ENCODE measurements at regions not wholly inside any gene's neighbourhood (a gene's known extent, or its start where the extent isn't known, plus 50 kb on each side); places are given as distances from the start of the nearest gene placed in this dataset.

DNA sequence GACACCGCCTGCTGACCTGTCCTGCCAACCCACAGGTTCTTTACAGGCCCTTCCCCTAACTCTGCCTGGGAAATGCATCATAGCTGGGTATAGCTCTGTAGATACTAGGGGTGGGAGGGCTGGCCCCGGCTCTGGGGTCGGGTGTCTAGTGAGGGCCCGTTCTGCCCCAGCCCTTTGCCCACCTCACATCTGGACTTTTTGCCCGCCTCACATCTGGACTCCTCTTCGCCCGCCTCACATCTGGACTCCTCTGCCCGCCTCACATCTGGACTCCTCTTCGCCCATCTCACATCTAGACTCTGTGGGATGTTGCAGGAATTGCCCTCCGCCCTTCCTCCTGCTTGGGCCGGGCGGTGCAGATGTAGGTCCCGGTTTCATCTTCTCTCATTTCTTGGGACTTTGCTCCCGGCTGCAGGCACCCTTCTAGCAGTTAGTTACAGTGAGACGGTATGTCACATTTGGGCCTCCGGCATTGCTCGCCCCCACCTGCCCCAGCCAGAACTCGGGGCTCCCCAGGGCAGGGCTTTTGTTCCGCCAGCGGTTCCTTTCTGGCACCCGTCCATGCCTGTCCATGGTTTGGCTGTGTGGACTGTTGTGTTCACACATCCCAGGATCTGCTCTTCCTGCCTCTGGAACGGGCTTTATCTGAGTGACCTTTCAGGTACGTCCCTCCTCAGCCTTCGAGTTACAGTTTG is 1153.7 kb downstream of the BRD1 start:
- no peak for DNase-seq (ENCODE audit: low spot score in 2 of 2)
- H3K27ac Mint-ChIP-seq: no peak overlapping the region

DNA sequence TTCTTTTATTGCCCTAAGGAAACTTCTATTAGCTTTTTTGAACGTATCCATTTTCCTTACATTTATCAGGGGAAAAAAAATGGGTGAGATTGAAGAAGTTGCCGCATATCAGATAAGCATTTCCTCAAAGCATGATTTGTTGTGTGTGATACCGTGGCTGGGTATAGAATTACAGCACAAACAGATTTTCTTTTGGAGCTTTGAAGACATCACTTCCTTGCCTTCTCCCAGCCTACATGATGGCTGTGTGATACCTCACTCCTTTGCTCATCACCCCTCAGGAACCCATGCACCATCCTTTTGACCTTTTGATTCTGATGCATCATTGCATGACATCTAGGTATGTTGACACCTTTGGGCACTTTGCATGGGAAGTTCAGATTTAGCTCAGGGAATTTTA is 1155.3 kb downstream of the BRD1 start:
- Mint-ChIP-seq H3K36me3 (no peaks in the 10 kb centered on the region), H3K27me3 (no peaks in the 10 kb centered on the region), H3K9me3 (peaks cover 10% of the 10 kb centered on the region), H3K27ac (no peak overlapping the region), H3K4me3 (no peak overlapping the region), H3K4me1 (no peaks in the 10 kb centered on the region)
- DNase-seq (ENCODE audit: low spot score in 2 of 2) (no peak), ATAC-seq (ENCODE audit: low read depth) (no peak)

More for the DNA sequence above, 1153.7 kb downstream of the BRD1 start:
- no peaks in the 10 kb centered on the region for H3K27me3 Mint-ChIP-seq
- H3K9me3 Mint-ChIP-seq: peaks cover 10% of the 10 kb centered on the region
- no peak overlapping the region for H3K4me3 Mint-ChIP-seq
- no peaks in the 10 kb centered on the region for H3K36me3 Mint-ChIP-seq
- no peaks in the 10 kb centered on the region for H3K4me1 Mint-ChIP-seq
- ATAC-seq (ENCODE audit: low read depth): no peak

DNA sequence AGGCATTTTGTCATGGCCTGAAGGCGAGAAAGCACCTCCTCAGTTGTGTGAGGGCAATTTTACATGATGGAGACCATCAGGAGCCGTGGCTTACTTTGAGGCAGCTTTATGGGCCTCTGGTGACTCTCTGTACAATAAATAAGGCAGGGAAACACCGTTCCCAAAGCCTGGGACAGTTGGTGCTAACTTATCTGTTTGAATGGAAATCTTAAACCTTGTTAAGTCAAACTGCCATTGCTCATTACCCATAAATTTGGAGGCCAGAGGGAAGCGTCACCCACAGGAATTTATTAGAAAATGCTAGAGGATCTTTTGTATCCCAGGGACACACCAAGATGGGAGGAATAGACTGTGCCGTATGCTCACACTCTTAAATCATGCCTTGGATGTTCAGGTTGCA is 1156.9 kb downstream of the BRD1 start:
- no peak for ATAC-seq (ENCODE audit: low read depth)
- peaks cover 10% of the 10 kb centered on the region for H3K9me3 Mint-ChIP-seq
- no peaks in the 10 kb centered on the region for H3K4me1 Mint-ChIP-seq
- H3K27ac Mint-ChIP-seq: no peak overlapping the region
- H3K4me3 Mint-ChIP-seq: no peak overlapping the region
- no peaks in the 10 kb centered on the region for H3K27me3 Mint-ChIP-seq
- no peaks in the 10 kb centered on the region for H3K36me3 Mint-ChIP-seq
- no peak for DNase-seq (ENCODE audit: low spot score in 2 of 2)

DNA sequence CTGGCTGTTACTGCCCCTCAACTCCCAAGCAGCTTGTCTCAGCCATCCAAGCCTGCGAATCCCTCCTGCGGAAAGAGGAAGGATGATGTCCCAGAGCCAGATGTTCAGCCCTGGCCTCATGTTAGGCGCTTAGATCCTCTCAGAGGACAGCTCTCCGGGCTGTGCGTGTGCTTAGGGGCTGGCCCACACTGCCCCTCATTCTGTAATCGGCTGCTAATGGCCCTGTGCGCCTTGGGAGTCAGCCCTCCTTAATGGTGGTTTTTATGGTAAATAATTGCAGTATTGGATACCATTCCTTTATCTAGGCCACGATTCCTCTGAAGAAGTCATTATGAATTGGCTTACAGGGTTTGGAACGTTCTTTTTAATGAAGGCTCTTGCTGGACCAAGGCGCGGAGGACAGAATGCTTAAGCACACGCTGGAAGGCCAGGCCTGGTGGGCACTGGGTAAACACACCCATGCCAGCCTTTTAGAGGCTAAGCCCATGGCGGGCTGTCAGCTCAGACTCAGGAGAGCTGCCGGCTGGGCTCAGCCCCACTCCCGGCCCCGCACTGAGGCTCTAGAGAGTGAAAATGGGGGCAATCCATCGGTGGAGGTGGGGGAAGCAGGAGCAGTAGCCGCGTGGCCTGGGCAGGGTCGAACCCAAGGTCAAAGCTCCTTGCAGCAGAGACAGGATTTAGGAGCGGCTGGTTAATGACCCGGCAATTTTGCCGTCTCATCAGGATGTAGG is 1157.5 kb downstream of the BRD1 start:
- no peaks in the 10 kb centered on the region for H3K27me3 Mint-ChIP-seq

DNA sequence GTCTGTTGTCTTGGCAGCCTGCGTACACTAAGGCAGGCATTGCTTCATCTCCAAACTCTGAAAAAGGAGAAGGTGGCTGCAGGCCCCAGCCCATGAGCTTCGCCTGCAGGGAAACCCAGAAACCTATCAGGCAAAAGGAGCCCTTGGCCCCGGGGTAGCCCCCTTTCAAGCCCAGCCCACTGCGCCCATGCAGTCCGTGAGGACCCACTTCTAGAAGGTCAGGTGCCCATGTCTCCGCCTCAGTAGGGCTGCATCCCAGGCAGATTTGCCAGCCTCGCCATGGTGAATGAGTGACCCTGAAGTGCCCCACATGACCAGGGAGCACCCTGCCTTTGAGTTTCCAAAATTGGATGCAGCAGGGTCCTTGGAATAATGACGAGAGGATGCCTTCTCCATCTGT is 1158.4 kb downstream of the BRD1 start:
- ATAC-seq (ENCODE audit: low read depth) (no peak), DNase-seq (ENCODE audit: low spot score in 2 of 2) (no peak)
- no peak overlapping the region for H3K4me3 Mint-ChIP-seq
- no peaks in the 10 kb centered on the region for H3K4me1 Mint-ChIP-seq
- H3K36me3 Mint-ChIP-seq: no peaks in the 10 kb centered on the region
- peaks cover 23% of the 10 kb centered on the region for H3K9me3 Mint-ChIP-seq
- no peaks in the 10 kb centered on the region for H3K27me3 Mint-ChIP-seq
- H3K27ac Mint-ChIP-seq: no peak overlapping the region

More for the DNA sequence above, 1157.5 kb downstream of the BRD1 start:
- no peaks in the 10 kb centered on the region for H3K36me3 Mint-ChIP-seq
- H3K27ac Mint-ChIP-seq: no peak overlapping the region
- ATAC-seq (ENCODE audit: low read depth): no peak
- no peaks in the 10 kb centered on the region for H3K4me1 Mint-ChIP-seq
- no peak overlapping the region for H3K4me3 Mint-ChIP-seq
- H3K9me3 Mint-ChIP-seq: peaks cover 13% of the 10 kb centered on the region
- DNase-seq (ENCODE audit: low spot score in 2 of 2): no peak

DNA sequence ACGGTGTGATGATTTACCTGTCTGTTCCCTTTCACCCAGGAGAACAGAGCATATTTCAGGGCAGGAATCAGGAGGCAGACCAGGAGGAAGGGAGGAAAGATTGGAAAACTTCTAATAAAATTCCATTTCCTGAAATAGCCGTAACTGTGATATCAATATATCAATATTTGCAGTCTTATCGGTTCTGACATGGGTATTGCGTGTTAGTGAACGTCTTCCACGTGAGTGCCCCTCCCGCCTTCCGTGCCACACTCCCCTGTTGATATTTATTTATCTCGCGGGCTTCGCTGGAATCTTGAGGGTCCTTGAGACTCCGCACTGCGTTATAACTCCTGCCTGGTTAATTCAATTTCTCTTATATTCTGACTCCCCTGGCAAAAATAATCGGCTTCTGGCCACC is 1160.4 kb downstream of the BRD1 start:
- no peak overlapping the region for H3K27ac Mint-ChIP-seq
- no peaks in the 10 kb centered on the region for H3K27me3 Mint-ChIP-seq
- no peak overlapping the region for H3K4me3 Mint-ChIP-seq
- H3K36me3 Mint-ChIP-seq: peaks cover 2% of the 10 kb centered on the region
- H3K9me3 Mint-ChIP-seq: peaks cover 16% of the 10 kb centered on the region
- DNase-seq (ENCODE audit: low spot score in 2 of 2): no peak
- H3K4me1 Mint-ChIP-seq: no peaks in the 10 kb centered on the region
- no peak for ATAC-seq (ENCODE audit: low read depth)

DNA sequence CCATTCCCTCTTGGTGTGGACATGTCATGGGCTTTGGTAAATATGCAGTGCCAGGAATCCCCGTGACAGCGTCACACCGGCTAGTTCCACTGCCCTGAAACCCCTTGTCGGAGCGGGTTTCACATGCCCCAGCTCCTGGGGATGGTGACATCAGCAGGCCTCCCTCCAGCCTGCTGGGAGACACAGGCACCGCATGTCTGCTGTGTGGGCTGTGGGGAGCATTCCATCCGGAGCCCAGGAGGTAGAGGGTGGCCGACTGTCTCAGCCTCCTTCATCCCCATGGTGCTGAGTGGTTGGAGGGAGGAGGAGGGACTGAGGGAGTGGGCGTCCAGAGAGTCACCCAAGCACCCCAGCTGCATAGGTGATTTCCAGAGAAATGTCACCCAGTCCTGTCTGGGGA is 1161.1 kb downstream of the BRD1 start:
- Mint-ChIP-seq H3K27ac (no peak overlapping the region), H3K4me3 (no peak overlapping the region), H3K36me3 (peaks cover 2% of the 10 kb centered on the region), H3K27me3 (no peaks in the 10 kb centered on the region), H3K4me1 (no peaks in the 10 kb centered on the region), H3K9me3 (peaks cover 16% of the 10 kb centered on the region)
- no peak for DNase-seq (ENCODE audit: low spot score in 2 of 2)
- no peak for ATAC-seq (ENCODE audit: low read depth)

DNA sequence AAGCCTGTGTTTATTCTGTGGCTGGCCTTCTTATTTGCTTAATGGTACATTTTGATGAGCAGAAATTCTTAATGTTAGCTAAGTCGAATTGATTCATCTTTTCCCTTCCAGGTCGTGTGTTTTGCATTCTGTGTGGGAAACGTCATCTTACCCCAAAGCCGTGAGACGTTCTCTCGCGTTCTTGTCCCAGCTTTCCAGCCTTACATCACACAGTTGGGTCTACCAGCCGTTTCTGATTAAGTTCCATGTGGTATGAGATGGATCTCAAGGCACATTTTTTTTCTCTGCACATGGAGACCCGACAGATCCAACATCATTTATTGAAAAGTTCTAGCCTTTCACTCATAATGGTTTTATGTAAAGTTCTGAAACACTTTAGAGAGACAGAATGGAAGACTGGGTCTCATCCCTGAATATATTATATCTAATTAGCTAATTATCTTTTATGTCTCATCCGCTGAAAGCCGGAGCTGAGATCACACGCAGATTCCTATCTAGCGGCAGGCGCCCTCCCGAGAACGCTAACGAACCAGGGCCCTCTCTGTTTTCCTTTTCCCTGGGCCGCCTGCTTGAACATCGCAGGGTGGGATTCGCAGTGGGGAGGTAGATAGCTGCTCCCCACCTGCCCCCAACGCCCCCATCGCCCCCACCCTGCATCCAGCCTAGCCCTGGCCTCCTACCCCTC is 1162.2 kb downstream of the BRD1 start:
- H3K27ac Mint-ChIP-seq: no peak overlapping the region

DNA sequence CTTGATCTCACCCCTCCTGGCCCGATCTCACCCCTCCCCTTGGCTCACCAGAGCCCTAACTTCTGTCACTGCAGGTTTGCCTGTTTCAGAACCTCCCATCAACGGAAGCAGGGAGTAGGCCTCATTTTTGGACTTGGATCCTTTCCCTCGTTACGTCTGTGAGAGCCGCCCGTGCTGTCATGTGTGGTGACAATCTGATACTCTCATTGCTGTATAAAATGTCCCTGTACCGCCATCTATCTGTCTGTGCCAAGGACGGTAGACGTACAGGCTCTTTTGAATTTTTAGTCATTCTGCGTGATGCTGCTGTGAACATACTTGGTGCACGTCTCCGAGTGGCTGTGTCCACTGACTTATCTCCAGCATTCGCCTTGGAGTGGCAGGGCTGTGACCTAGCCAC is 1163.1 kb downstream of the BRD1 start:
- ATAC-seq (ENCODE audit: low read depth) (no peak), DNase-seq (ENCODE audit: low spot score in 2 of 2) (no peak)
- Mint-ChIP-seq H3K27ac (no peak overlapping the region), H3K36me3 (peaks cover 2% of the 10 kb centered on the region), H3K9me3 (peaks cover 16% of the 10 kb centered on the region), H3K4me1 (no peaks in the 10 kb centered on the region), H3K27me3 (no peaks in the 10 kb centered on the region), H3K4me3 (no peak overlapping the region)

More for the DNA sequence above, 1162.2 kb downstream of the BRD1 start:
- H3K4me3 Mint-ChIP-seq: no peak overlapping the region
- H3K27me3 Mint-ChIP-seq: no peaks in the 10 kb centered on the region
- DNase-seq (ENCODE audit: low spot score in 2 of 2) (no peak), ATAC-seq (ENCODE audit: low read depth) (no peak)
- H3K4me1 Mint-ChIP-seq: no peaks in the 10 kb centered on the region
- H3K36me3 Mint-ChIP-seq: peaks cover 2% of the 10 kb centered on the region
- H3K9me3 Mint-ChIP-seq: peaks cover 16% of the 10 kb centered on the region

DNA sequence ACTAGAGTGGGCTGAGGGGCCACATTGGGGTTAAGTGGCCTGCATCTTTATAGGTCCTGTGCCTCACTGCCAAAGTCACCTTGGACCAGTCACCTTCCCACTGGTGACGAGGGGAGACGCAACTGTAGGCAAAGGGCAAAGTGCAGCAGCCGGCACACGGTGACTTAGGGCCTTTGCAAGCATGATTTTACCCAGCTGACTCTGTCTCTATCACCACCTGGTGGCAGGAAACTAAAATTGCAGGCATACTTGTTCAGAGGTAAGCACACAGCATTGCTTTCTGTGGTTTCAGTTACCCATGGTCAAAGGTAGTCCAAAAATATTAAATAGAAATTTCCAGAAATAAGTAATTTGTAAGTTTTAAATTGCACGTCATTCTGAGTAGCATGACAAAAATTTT is 1164.4 kb downstream of the BRD1 start:
- ATAC-seq (ENCODE audit: low read depth) (no peak), DNase-seq (ENCODE audit: low spot score in 2 of 2) (no peak)
- H3K36me3 Mint-ChIP-seq: peaks cover 3% of the 10 kb centered on the region
- H3K27me3 Mint-ChIP-seq: no peaks in the 10 kb centered on the region
- H3K27ac Mint-ChIP-seq: no peak overlapping the region
- H3K9me3 Mint-ChIP-seq: peaks cover 16% of the 10 kb centered on the region
- no peaks in the 10 kb centered on the region for H3K4me1 Mint-ChIP-seq
- no peak overlapping the region for H3K4me3 Mint-ChIP-seq

DNA sequence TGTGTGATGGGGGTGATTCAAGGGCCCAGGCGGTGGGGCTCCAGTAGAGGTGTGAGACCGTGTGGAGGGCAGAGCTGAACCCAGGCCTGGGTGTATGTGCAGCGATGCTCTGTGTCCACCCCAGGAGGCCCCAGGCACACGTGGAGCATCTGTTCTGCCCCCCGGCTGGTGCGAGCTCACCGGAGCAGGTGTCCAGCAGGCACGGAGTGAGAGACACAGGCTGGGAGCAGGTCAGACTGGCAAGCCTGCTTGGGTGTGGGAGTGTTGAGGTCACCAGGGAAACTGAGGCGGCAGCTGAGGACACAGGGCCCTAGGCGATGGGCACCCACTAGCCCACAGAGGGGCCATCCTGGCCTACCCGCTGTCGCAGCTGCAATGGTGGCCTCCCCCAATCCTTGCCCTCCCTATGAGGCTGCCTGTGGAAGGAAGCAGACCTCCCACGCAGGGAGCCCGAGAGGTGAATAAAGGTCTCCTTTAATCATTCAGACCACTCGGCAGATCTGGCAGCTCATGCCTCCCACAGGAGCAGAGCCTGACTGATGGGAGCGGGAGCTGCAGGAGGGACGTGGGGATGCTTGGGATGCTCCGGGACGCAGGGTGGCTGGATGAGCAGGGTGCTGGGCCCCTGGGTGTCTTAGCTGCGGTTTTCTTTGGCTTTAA is 1165.1 kb downstream of the BRD1 start:
- ATAC-seq (ENCODE audit: low read depth) (no peak), DNase-seq (ENCODE audit: low spot score in 2 of 2) (no peak)
- no peak overlapping the region for H3K4me3 Mint-ChIP-seq
- no peaks in the 10 kb centered on the region for H3K4me1 Mint-ChIP-seq
- H3K36me3 Mint-ChIP-seq: peaks cover 3% of the 10 kb centered on the region
- H3K27me3 Mint-ChIP-seq: no peaks in the 10 kb centered on the region
- H3K27ac Mint-ChIP-seq: no peak overlapping the region
- peaks cover 16% of the 10 kb centered on the region for H3K9me3 Mint-ChIP-seq

DNA sequence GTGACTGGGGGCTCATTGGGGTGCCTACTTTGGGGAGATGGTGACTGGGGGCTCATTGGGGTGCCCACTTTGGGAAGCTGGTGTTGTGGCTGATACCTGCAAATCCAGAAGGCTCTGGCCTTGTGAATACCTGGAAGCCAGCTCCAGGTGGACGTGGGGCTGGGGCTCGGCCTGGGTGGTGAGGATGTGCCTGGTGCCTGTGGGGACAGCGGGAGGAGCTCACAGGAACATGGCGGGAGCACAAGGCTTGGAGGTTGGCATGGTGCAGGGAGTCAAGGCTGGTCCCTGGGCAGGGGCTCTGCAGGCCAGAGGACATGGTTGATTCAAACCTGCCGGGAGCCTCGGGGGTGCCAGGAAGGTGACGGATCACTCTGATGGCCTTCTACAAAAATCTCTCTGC is 1165.7 kb downstream of the BRD1 start:
- Mint-ChIP-seq H3K36me3 (peaks cover 3% of the 10 kb centered on the region), H3K4me1 (no peaks in the 10 kb centered on the region)
- ATAC-seq (ENCODE audit: low read depth): no peak

DNA sequence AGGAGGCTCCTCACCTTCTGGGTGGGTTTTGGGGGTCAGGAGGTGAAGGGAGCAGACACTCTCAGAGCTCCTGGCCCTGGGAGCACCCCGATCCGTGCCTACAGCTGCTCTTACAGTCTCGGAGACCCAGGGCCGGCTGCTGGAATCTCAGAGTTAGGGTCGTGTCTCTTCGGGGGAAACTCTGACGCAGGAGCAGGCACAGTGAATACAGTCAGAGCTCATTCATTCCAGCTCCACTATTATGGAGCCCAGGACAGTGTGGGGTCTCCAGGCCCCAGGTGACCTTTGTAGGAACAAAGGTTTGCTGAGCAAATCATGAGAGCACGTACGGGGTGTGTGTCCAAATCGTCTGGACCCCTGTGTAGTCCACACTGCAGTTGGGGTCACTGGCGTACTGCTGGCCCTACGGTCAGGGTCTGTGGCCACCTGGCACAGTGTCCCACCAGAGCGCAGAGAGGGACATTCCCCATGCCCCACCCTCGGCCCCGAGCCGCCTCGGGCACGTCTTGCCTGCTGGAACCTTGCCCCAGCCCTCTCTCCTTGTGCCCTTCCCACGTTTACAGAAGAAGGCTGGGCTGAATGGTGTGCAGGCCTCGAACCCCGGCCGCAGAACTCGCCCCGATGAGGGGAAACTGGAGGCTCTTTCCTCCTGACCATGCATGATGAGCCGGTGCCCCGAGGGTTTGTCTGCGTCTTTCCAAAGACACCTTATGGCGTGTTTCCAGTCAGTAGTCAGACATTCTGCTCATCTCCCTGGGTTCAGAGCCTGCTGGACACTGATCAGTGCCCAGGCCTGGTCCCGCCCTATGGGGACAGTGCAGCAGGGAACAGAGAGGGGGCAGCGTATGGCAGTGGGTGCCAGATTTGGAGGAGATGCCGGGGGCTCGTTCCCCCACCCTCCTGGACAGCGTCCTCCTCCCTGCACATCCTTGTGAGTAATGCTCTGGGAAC is 1166.6 kb downstream of the BRD1 start:
- Mint-ChIP-seq H3K27ac (no peak overlapping the region), H3K36me3 (peaks cover 3% of the 10 kb centered on the region), H3K4me1 (no peaks in the 10 kb centered on the region), H3K4me3 (no peak overlapping the region), H3K9me3 (peaks cover 16% of the 10 kb centered on the region), H3K27me3 (no peaks in the 10 kb centered on the region)
- ATAC-seq (ENCODE audit: low read depth): no peak
- DNase-seq (ENCODE audit: low spot score in 2 of 2): no peak

More for the DNA sequence above, 1165.7 kb downstream of the BRD1 start:
- DNase-seq (ENCODE audit: low spot score in 2 of 2): no peak
- Mint-ChIP-seq H3K9me3 (peaks cover 16% of the 10 kb centered on the region), H3K27me3 (no peaks in the 10 kb centered on the region), H3K27ac (no peak overlapping the region), H3K4me3 (no peak overlapping the region)
